ENCODE measurements at regions not wholly inside any gene's neighbourhood (a gene's known extent, or its start where the extent isn't known, plus 50 kb on each side); places are given as distances from the start of the nearest gene placed in this dataset.
A peak's percentile ranks its signal among the peaks of the same experiment; 100 is the strongest.

DNA sequence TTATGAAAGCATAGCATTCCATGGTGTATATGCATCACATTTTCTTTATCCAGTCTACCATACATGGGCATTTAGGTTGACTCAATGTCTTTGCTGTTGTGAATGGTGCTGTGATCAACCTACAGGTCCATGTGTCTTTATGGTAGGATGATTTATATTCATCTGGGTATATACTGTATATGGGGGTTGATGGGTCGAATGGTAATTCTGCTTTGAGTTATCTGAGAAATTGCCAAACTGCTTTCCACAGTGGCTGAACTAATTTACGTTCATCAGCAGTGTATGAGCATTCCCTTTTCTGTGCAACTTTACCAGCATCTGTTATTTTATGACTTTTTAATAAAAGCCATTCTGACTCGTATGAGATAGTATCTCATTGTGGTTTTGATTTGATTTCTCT is 662.4 kb upstream of the BCHE start:
- DNase-seq, result no peak

DNA sequence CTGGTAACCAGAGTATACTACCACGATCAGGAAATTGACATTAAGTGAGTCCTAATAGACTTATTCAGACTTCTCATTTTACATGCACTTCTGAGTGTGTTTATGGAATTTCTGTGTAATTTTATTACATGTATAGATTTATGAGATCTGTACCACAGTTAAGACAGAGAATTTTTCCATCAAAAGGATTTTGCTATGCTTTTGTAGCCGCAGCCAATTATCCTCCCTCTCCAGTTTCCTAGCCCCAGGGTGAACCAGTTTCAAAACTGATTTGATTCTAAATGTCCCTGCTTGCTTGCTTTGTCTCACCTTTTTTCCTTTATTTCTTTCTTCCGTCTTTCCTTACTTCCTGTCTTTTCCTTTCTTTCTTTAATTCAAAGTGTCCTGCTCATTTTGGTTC is 661.2 kb upstream of the BCHE start:
- no peak for DNase-seq

DNA sequence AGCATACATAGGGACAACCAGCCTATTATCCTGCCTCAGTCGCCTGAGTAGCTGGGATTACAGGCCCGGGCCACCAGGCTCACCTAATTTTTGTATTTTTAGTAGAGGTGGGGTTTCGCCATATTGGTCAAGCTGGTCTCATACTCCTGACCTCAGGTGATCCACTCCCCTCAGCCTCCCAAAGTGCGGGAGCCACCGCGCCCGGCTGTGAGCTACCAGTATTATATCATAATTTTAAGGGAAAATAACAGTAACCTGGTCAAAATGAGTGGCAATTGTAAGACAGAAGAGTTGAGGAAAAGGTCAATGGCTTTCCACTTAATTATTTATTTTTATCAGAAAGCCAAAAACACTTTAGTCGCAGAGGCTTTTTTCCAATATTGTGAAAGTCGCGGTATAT is 652.6 kb upstream of the BCHE start:
- DNase-seq, result no peak

DNA sequence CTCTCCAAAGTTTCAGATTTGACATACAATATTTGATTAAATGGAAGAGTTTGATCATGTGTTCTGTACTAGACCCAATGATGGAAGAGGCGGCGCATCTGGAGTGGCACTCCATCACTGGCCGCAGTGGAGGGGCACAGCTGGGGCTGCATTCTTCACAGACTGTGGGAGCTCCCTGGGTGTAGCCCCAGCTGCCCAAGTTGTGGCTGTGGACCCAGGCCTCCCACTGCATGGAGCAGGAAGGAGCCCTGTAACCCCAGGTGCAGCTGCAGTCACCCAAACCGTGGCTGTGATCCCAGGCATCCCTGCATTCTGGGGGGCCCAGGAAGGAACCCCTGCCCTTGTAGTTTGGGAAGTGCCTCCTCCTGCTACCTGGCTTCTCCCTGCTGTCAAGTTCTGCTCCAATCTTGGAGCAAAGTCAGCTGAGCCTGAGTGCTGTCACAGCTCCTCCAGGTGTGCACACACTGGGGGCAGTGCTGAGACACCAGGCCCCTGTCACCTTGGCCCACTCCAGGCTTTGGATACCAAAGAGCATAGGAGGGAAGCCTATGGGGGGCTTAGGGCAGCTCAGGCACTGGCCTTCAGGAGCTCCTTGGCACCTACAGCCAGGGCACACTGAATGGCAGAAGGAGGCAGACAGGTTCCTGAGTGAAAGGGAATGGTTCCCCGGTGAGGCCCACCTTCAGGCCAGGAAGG is 651.9 kb upstream of the BCHE start:
- DNase-seq, result no peak

DNA sequence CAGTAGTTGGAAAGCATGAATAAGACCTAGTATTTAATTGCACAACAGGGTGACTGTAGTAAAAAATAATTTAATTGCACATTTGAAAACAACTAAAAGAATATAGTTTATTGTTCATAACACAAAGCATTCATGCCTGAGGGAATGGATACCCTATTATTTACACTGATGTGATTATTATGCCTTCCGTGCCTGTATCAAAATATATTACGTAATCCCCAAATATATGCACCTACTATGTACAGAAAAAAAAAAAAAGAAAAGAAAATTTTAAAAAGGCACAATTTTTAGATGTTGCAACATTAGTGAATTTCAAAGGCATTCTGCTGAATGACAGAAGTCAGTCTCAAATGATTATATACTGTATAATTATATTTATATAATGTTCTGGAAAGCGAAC is 647.2 kb upstream of the BCHE start:
- peak; percentile 42 for DNase-seq

DNA sequence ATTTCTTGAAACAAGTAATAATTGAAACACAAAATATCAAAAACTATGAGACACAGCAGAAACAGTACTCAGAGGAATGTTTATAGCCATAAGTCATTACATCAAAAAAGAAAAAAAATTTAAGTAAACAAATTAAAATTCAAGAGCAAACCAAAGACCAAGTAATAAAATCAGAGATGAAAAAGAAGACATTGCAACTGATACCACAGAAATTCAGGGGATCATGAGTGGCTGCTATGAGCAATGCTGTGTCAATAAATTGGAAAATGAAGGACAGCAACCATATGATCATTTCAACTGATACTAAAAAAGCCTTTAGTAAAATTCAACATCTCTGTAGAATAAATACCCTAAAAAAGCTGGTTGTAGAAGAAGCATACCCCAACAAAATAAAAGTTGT is 644.1 kb upstream of the BCHE start:
- no peak for DNase-seq

DNA sequence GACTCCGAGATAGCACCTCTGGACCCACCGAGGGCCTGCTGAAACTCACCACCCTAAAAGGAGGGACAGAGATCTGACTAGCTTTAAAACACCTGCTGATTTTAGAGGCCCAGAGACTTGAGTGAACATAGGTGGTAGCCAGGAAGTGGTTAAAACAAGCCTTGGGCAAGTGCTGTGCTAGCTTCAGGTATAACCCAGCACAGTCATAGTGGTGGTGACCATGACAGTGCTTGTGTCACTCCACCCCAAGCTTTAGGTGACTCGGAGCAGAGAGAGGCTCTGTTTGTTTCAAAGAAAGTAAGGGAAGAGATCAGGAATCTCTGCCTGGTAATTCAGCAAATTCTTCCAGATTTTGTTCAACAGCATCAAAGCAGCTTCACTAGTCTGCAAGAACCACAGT is 641.1 kb upstream of the BCHE start:
- DNase-seq, result no peak

DNA sequence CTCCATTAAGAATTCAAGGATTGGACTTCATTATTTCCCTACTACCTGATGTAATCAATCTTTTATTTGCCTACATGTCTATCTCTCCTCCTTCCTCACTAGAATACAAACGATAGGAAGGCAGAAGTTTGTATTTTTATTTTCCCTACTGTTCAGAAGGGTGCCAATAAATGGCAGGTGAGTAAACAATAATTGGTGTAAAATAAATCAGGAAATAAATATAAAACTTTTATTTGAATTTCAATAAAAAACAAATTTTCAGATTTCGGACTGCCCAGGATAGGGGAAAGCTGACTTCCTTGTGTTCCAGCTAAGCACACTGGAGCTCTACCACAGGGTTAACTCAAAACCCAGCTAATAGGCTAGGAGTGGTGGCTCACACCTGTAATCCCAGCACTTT is 636.3 kb upstream of the BCHE start:
- no peak for DNase-seq

DNA sequence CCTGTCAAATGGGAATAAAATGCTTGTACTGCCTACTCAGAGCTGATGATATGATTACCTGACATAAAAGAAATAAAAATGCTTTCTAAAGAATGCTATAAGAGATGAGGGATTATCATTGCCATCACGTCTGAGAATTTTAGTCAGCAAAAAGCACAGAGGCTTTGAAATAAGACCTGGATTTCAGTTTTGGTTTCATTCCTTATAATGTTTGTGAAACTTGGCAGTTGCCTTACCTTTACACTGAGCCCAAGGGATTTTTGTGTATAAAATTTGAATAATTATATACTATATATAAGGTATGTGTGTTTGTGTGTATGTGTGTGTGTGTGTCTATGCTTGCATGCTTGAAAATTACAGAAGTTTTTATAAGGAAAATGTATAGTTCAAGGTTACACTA is 634.8 kb upstream of the BCHE start:
- DNase-seq, result no peak

DNA sequence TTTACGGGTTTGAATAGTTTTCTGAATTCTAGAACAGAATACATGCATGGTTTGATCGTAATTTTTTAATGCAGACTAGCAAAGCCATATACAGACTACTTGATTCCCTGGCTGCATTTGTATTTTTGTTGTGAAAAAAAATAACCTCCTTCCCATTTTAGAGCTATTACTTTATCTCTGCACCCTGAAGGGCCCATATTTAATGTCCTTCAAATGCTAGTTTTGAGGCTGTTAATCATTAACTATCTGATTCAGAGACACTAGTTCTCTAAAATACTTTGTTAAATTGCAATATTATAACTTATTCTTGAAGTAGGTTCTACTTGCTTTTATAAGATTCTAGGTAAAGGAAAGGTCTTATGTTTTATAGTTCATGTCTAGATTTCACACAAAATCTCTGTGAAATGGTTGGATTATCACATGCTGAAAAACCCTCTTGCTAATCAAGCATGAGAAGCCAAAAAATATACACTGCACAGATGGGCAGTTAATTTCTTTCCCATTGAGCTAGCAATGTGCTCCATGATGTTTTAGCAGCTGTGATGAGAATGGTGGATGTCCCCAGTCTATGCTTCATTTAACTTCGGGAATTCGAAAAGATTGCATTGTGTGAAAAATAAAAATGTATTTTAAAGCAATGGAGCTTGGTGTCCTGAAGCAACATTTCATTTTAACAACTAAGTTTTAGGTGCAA is 634.0 kb upstream of the BCHE start:
- no peak for DNase-seq

DNA sequence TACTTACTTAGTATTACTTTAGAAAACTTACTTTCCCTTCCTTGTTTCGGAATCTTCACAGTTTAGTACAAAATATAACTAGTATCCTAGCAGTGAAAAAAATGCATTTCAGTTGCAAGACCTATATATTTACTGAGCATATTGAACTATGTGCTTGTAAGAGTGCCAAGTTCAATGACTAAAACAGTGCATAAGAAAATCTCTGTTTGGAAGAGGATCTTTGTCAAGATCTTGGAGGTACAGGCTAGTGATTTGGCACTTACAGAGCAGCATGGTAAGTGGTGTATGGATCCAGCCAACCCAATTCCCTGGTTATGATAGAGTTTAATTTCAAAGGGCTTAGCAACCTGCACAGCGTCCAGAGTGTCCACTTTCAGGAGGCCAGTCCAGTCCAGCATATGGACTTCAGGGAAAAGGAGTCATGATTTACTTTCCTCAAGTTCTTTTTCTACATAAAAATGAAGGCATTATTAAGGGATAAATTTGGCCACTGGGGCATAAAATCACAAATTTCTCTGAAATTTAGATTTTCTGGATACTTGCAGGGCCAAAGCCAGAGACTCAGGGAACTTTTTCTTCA is 625.8 kb upstream of the BCHE start:
- no peak for DNase-seq

DNA sequence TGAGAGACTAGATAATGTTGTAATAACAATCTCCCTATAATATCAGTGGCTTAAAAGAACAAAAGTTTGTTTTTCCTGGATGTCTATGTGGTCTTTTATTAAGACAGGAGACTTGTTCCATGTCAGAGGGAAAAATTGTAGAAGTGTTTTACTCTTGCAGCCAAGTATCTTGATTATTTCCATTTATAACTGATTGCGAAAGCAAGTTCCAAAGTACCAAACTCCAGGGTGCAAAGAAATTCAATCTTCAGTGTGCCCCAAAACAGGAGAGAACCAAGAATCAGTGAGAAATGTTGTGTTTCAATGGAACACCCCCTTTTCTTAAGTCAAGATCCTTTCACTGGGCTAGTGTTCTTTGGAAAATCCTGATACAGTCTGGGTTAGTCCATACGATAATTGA is 624.4 kb upstream of the BCHE start:
- DNase-seq, result no peak

DNA sequence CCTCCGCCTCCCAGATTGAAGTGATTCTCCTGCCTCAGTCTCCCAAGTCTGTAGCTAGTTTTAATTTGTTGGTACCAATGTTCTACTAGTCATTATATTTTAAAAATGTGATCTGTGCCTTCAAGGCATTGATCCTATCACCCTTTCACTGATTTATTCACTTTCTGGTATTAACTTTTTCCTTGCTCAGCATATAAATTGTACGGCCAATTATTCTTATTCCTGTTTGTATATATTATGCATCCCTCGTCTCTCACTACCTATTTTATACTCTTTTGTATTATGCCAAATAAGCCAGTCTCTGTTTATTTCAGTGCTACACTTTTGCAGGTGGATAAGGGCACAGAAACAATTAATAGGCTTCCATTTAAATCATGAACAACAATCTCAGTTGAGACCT is 620.2 kb upstream of the BCHE start:
- no peak for DNase-seq

DNA sequence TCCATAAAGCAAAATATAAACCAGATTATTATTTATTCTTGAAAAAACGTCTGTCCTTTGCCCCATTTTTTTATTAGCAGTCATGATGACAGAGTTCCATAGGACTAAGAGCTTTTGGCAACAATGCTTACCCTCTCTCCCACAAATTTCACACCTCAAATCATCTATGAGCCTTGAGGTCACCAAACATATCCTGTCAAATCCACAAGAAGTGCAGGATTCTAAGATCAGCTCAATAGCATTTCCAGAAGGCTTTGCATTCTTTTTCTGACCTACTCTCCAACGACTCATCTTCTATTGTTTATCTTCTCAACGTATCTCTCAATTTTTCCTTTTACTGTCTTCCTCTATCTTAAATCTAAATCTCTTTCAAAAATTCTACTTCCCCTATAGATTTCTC is 619.1 kb upstream of the BCHE start:
- no peak for DNase-seq

DNA sequence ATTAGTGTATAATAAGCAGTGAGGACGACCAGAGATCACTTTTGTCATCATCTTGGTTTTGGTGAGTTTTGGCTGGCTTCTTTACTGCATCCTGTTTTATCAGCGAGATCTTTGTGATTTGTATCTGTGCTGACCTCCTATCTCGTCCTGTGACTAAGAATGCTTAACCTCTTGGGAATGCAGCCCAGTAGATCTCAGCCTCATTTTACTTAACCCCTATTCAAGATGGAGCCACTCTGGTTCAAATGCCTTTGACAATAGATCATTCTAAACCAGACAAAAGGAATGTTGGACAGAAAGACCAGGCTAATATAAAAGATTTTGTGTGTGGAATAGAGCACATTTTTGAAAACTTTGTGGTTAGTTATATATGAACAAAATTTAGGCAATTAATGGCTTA is 618.5 kb upstream of the BCHE start:
- DNase-seq, result no peak

DNA sequence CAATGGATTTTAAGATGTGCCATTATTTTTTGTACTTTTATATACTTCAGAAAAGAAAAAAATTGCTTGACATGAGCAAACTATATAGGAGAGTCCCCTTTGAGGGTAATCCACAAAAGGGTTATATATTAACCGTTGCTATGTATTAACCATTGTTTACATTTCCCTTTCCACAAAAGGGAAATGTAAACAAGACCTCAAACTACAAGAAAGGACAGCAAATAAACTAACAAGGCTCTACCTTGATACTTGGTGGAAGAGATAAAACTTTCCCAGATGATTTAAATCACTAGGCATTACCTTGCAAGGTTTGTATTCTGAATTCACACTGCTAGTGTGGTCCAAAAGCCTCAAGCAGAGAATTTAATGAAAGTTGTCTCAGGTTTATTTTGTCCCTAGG is 616.3 kb upstream of the BCHE start:
- DNase-seq, result no peak

DNA sequence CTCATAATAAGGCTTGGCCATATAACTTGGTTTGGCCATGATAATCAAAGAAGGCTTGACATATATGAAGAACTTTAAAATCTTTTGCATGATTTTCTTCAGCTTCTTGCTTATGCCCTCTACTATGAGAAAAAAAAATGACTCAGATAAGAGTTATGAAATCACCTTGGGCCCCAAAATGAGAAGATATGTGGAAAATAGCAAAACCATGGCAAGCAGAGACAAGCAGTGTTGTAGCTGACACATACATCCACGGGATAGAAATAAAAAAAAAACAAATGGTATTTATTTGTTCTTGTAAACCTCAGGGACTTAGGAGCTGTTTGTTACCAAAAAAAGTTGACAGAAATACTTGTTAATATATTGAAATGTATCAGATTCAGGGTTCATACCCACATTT is 614.8 kb upstream of the BCHE start:
- no peak for DNase-seq

DNA sequence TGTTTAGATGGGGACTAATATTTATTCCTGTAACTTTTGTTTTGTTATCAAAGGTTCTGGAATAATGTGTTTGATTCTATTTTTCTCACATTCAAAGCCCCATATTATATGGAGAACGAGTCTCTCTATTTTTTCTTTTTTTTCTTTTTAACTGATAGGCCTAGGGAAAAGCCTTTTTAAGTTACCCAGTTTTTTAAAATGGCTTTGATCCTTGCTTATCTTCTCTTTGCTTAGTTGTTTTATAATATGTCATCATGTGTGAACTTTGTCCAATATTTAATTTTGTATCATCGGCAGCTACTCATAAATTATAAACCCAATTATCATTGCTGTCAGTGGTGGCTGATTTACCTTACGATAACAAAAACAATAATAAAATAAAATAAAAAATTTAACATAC is 610.3 kb upstream of the BCHE start:
- no peak for DNase-seq

DNA sequence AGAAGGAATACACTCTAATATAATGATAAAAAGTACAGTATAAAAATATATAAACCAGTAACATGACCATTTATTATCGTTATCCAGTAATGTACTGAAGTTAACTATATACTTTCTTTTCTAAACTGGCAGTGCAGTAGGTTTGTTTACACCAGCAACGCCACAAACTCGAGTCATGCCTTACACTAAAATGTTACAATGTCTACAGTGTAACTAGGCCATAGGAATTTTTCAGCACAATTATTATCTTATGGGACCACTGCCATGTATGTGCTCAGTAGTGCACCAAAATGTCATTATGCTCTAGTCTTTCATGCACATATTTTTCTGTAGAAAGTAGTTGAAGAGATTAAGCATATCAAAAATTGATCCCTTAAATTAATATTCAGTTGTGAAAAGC is 609.8 kb upstream of the BCHE start:
- no peak for DNase-seq

DNA sequence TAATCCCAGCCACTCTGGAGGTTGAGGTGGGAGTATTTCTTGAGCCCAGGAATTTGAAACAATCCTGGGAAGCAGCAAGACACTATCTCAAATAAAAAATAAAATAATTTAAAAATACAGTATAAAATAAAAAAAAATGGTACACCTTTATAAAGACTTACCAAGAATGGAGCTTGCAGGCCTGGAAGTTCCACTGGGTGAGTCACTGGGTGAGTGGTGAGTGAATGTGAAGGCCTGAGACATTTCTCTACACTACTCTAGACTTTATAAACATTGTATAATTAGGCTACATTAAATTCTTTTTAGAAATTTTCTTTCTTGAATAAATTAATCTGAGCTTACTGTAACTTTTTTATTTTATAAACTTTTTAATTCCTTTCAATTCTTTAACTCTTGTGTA is 609.1 kb upstream of the BCHE start:
- no peak for DNase-seq

DNA sequence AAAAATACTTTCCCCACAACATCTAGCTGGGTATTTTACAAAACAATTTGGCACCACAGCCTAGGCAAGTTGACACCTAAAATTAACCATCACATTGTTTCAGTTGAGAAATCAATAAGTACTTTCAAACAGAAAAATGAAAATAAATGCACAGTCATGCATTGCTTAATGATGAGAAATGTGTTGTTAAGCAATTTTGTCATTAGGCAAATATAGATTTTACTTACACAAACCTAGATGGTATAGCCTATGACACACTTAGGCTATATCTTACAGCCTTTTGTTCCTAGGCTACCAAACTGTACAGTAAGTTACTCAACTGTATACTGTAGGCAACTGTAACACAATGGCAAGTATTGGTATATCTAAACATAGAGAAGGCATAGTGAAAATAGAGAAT is 608.6 kb upstream of the BCHE start:
- DNase-seq, result no peak

DNA sequence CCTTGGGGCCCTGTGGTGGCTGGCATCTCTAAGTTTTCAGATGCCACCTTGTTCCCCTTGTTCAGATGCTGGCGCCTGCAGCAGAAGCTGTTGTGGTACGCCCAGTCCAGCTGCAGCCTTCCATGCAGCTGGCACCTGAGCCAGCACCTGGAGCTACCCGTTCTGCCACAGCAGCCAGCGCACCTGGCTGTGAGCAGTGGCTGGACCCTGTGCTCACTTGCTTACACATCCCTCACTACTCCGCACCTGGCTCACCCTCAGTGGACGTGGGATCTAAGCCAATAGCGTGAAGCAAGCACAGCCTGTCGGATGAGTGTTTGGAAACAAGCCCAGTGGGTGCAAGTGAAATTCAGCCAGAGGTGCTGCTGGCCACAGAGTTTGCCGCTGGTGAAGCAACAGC is 607.5 kb upstream of the BCHE start:
- DNase-seq, result peak; percentile 10

DNA sequence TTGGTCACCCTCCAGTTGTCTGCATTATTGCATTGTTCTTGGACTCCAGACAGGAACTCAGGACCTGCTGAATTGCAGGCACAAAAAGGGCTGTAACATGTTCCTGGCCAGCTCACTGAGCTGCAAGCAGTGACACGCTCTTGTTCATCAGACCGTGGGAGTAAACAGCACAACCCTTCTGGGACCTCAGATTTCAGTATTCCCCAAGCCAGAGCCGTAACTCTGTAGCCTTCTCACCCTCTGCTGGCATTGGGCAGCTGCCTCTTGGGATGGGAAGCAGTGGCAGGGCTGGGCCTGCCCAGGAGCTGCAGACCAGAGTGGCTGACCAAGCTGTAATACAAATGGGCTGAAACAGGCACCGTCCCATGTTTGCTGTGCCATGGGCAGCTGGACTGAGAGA is 607.1 kb upstream of the BCHE start:
- DNase-seq, result no peak

DNA sequence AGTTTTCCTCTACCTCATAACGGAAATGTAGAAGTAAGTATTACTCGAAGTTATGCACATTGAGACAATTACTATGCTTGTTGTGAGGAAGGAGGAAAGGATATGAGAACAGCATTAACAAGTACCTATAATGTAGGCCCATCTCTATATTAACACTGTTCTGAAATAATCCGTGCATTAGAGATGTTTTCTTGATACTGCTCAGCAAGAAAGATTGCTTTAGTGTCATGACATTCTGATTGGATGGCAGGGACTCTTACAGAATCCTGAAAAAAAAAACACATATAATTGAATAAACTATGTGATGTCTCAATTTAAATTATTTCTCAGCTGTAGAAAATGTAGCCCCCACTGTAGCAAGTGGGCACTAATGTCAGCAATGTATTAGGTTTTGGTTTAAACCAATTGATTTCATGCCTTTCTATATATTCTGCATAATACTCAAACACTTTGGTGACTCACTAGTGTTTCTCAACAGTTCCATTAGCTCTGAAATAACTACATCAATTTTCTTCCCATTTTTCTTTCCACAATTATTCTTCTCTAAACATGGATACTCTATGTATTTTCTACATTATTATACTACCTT is 598.3 kb upstream of the BCHE start:
- DNase-seq, result no peak

Measured in COR-L47 (cell line).